ENCODE measurements at regions not wholly inside any gene's neighbourhood (a gene's known extent, or its start where the extent isn't known, plus 50 kb on each side); places are given as distances from the start of the nearest gene placed in this dataset.
"Not testable (repeated sequence)": the region's sequence is repeated elsewhere in the genome, so short reads cannot be mapped to it uniquely, and the experiment has no call there.

DNA sequence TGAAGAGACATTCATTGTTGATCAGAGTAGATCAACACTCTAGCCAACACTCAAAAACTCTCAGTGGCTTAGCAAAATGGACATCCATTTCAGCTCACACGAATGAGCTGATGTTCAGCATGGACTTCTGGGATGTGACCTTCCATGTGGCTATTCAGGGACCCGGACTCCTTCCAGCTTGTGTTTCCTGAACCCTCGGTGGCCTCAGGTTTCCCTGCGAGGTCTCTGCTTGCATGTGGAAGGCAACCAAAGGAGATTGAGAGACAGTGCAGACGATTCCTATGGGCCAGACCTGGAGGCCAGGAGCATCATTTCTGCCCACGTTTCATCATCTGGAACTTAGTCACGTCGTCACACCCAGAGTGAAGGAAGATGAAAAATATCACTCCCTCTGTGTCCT is 1137.4 kb downstream of the TBC1D22A start:
- no peak for DNase-seq

DNA sequence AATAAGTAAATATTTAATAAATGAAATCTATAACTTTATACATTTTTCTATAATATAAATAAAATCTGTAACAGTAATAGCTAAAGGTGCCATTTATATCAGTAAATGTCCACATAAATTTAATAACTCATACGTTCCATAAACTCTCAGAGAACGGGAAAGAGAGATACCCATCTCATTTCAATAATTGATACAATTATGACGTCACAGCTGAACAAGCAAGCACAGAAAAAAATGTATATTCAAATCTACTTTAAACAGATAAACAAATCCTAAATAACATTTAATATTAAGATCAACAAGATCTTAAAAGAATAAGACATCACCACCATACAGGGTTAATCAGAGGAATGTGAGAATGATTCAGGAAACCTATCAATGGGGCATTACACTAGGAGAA is 1136.5 kb downstream of the TBC1D22A start:
- no peak for DNase-seq

GRCh38 chr22:47891609-47892008 is 1129.2 kb downstream of the TBC1D22A start:
- DNase-seq = no peak

- DNase-seq = no peak
These were observed 1126.4 kb downstream of the TBC1D22A start for GRCh38 chr22:47888817-47889216.

GRCh38 chr22:47884775-47885174 is 1122.3 kb downstream of the TBC1D22A start:
- DNase-seq = no peak

GRCh38 chr22:47884200-47884599 is 1121.8 kb downstream of the TBC1D22A start:
- no peak for DNase-seq

GRCh38 chr22:47883757-47884156 is 1121.3 kb downstream of the TBC1D22A start:
- no peak for DNase-seq

- no peak for DNase-seq
These were observed 1116.9 kb downstream of the TBC1D22A start for GRCh38 chr22:47879346-47879745.

DNA sequence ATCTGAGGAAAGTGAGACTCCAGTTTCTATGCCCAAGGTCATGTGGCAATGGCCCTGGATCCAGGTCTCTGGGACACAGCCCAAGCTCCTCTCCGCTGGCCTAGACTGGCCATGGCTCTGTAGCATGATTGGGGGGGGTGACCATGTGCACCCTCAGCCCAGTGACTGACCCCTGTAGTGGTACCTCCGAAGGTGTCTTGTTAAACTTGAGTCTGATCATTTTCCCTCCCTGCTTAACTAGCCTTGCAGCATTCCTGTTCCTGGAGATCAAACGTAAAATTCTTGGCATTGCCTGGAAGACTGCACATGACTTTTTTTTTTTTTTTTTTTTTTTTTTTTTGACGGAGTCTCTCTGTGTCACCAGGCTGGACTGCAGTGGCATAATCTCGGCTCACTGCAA is 1116.0 kb downstream of the TBC1D22A start:
- DNase-seq = no peak

GRCh38 chr22:47872761-47873535 is 1110.5 kb downstream of the TBC1D22A start:
- DNase-seq = no peak

DNA sequence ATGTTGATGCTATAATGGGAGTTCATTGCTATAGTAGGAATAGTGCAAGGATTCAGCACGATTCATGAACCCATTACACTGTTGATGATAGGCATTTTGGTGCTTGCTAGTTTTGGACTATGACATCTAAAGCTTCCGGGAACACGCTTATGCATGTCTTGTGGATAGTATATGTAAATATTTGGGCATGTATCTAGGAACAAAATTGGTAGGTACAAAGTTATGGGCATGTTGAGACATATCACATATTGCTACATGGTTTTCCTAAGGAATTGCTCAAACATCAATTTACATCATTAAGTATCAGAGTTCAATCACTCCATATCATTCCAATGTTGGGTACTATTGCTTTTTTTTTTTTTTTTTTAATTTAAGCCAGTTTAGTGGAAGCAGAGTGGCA is 1103.2 kb downstream of the TBC1D22A start:
- DNase-seq = no peak

GRCh38 chr22:47862394-47862793 is 1099.9 kb downstream of the TBC1D22A start:
- no peak for DNase-seq

DNA sequence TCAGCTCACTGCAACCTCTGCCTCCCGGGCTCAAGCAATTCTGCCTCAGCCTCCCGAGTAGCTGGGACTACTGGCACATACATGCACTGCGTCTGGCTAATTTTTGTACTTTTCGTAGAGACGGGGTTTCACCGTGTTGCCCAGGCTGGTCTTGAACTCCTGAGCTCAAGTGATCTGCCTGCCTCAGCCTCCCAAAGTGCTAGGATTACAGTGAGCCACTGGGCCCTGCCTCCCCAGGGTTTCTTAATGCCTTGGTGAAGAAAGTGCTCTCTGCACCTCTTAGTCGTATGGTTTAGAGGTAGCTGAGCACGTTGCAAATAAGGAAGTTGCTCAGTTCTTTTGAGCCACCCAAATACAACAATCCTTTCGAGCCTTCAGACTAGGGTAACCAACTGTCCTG is 1098.5 kb downstream of the TBC1D22A start:
- not testable (repeated sequence) for DNase-seq

DNA sequence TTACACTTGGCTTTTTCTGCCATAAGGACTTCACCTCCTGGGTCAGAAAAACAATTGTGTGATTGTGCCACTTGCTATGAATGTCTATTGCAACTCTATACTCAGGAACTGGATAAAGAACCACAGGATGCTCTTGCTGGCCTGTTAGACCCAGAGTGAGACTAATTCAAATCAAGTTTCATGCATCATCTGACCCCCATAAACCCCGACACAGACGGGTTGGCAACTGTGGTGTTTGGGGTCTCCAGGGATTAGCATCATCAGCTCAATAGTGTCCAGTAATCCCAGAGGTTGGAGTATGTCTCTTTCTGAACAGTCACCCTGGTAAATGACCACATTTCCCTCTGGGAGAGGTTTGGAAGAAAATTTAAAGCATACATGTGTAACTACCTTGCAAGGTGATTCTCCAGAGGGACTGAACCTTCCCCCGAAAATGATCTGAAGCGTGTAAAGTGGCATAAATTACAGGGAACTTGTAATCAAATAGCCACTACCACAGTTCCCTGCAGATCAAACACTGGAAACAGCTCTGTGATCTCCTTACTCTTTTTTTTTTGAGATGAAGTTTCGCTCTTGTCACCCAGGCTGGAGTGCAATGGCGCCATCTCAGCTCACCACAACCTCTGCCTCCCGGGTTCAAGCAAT is 1097.6 kb downstream of the TBC1D22A start:
- no peak for DNase-seq

GRCh38 chr22:47858773-47859306 is 1096.4 kb downstream of the TBC1D22A start:
- DNase-seq = no peak

GRCh38 chr22:47854680-47855079 is 1092.2 kb downstream of the TBC1D22A start:
- DNase-seq = no peak

- DNase-seq = peak; percentile 73
These were observed 1091.8 kb downstream of the TBC1D22A start for GRCh38 chr22:47854251-47854650.

DNA sequence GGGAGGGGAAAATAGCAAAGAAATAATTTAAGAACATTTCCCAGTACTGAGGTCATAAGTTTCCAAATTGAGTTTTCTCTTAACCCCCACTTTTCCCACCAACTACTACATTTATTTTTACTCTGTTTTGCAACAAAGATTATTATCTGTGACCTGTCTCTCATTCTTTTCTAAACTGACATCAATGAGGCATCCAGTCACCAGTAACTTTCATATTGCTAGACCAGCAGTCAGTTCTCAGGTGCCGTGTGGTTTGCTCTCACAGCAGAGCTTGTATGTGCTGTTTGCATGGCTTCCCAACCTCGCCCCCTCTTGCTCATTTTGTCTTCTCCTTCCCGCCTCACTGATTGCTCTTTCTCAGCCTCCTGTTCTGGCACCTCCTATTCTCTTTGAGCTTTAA is 1091.3 kb downstream of the TBC1D22A start:
- peak; percentile 13 for DNase-seq

DNA sequence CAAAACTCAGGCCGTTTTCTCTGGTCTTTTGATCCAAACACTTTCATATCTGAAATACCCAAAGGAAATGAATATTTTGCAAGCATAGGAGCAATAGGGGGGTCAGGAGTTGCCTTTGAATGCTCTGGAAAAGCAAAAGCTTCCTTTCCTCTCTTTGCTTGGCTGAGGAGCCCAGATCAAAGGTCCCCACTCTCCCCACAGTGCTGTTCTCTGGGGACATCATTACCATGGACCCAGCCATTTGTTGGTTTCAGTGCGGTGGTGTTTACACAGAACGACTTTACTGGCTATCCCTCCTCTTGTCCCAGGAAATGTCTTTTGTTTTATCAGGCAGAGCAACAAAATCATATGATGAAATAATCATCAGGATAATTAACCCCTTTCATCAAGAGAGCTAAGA is 1089.1 kb downstream of the TBC1D22A start:
- no peak for DNase-seq

- peak; percentile 23 for DNase-seq
These were observed 1088.2 kb downstream of the TBC1D22A start for GRCh38 chr22:47850644-47851151.

DNA sequence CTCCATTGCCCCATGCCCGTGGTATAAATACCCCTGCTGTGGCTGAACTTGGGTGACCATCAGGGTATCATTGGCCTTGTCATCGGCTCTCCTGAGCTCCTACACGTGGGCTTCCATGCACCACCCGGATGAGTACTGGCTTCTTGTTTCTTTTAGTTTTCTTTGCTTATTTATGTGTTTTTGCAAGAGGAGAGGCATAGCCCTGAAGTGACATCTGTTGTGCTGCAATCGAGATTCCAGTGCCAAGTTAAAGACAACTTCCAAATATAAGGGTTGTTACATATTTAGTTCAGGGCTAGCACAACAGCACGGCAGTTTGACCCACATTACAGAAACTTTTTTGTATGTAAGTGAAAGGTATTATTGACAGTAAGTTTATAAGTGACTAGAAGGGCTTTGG is 1087.1 kb downstream of the TBC1D22A start:
- no peak for DNase-seq

GRCh38 chr22:47848184-47848920 is 1085.9 kb downstream of the TBC1D22A start:
- DNase-seq = peak; percentile 27
